ENCODE measurements at regions not wholly inside any gene's neighbourhood (a gene's known extent, or its start where the extent isn't known, plus 50 kb on each side); places are given as distances from the start of the nearest gene placed in this dataset.

GRCh38 chr7:114310345-114311110, 104.1 kb upstream of the FOXP2 start:
- no peaks in the 10 kb centered on the region for H3K36me3 Mint-ChIP-seq (ENCODE audit: insufficient read depth, unreplicated experiment)
- H3K4me3 Mint-ChIP-seq (ENCODE audit: unreplicated experiment): no peak overlapping the region
- Histone ChIP-seq H3K4me3 (ENCODE audit: low read depth, low read length) (no peak overlapping the region), H3K9me3 (no peaks in the 10 kb centered on the region), H3K36me3 (ENCODE audit: control insufficient read depth, insufficient read depth, low read length) (no peaks in the 10 kb centered on the region), H3K27me3 (replicated peaks; ENCODE audit: control insufficient read depth, insufficient read depth, low read length) (no peaks in the 10 kb centered on the region), H3K4me1 (no peaks in the 10 kb centered on the region)
- no peak for TF ChIP-seq CTCF (IDR thresholded peaks at IDR 0.05; ENCODE audit: insufficient read depth in 1 of 2, low read depth in 1 of 2, low read length in 1 of 2, severe bottlenecking in 1 of 2, unreplicated experiment in 1 of 2)
- H3K9me3 Mint-ChIP-seq (ENCODE audit: unreplicated experiment): no peaks in the 10 kb centered on the region
- no peak overlapping the region for H3K27ac Mint-ChIP-seq (ENCODE audit: unreplicated experiment)
- POLR2A ChIA-PET: no interaction called here
- H3K27me3 Mint-ChIP-seq (ENCODE audit: insufficient read depth, unreplicated experiment): no peaks in the 10 kb centered on the region
- H3K4me1 Mint-ChIP-seq (ENCODE audit: low read depth, unreplicated experiment): no peaks in the 10 kb centered on the region
- intact Hi-C loops (cut with micrococcal nuclease; ENCODE audit: unreplicated experiment): no loop called here
- CTCF ChIA-PET: interaction anchor here (0.6 to 1.1 kb wide), 3 partner anchors 10 to 1552 kb away, joined by 3 to 5 read pairs (median 4); no protein-coding TSS in a partner anchor
- no TSS peak for BruUV-seq (replicated peaks)
- DNase-seq: no peak

- intact Hi-C loops (cut with micrococcal nuclease; ENCODE audit: unreplicated experiment): no loop called here
- no peaks in the 10 kb centered on the region for H3K4me1 ChIP-seq
- no peaks in the 10 kb centered on the region for H3K27me3 Mint-ChIP-seq (ENCODE audit: insufficient read depth, unreplicated experiment)
- H3K27me3 ChIP-seq (replicated peaks; ENCODE audit: control insufficient read depth, insufficient read depth, low read length): no peaks in the 10 kb centered on the region
- H3K9me3 ChIP-seq: no peaks in the 10 kb centered on the region
- no peak overlapping the region for H3K27ac Mint-ChIP-seq (ENCODE audit: unreplicated experiment)
- BruUV-seq (replicated peaks): no TSS peak
- no peak overlapping the region for H3K4me3 ChIP-seq (ENCODE audit: low read depth, low read length)
- H3K4me1 Mint-ChIP-seq (ENCODE audit: low read depth, unreplicated experiment): no peaks in the 10 kb centered on the region
- no peaks in the 10 kb centered on the region for H3K9me3 Mint-ChIP-seq (ENCODE audit: unreplicated experiment)
- ChIA-PET POLR2A (no interaction called here), CTCF (interaction anchor here (0.7 to 1.1 kb wide), 2 partner anchors 10 to 230 kb away, joined by 4 to 5 read pairs; no protein-coding TSS in a partner anchor)
- H3K36me3 ChIP-seq (ENCODE audit: control insufficient read depth, insufficient read depth, low read length): no peaks in the 10 kb centered on the region
- DNase-seq: no peak
- H3K4me3 Mint-ChIP-seq (ENCODE audit: unreplicated experiment): no peak overlapping the region
- TF ChIP-seq CTCF (IDR thresholded peaks at IDR 0.05; ENCODE audit: insufficient read depth in 1 of 2, low read depth in 1 of 2, low read length in 1 of 2, severe bottlenecking in 1 of 2, unreplicated experiment in 1 of 2): no peak
- H3K36me3 Mint-ChIP-seq (ENCODE audit: insufficient read depth, unreplicated experiment): no peaks in the 10 kb centered on the region
These were observed 104.9 kb upstream of the FOXP2 start for GRCh38 chr7:114309729-114310128.

- TF ChIP-seq CTCF (IDR thresholded peaks at IDR 0.05; ENCODE audit: insufficient read depth in 1 of 2, low read depth in 1 of 2, low read length in 1 of 2, severe bottlenecking in 1 of 2, unreplicated experiment in 1 of 2): no peak
- no peaks in the 10 kb centered on the region for H3K36me3 ChIP-seq (ENCODE audit: control insufficient read depth, insufficient read depth, low read length)
- no peak for DNase-seq
- H3K27ac Mint-ChIP-seq (ENCODE audit: unreplicated experiment): no peak overlapping the region
- ChIA-PET POLR2A (no interaction called here), CTCF (no interaction called here)
- no peak overlapping the region for H3K4me3 ChIP-seq (ENCODE audit: low read depth, low read length)
- H3K9me3 ChIP-seq: no peaks in the 10 kb centered on the region
- intact Hi-C loops (cut with micrococcal nuclease; ENCODE audit: unreplicated experiment): no loop called here
- H3K36me3 Mint-ChIP-seq (ENCODE audit: insufficient read depth, unreplicated experiment): no peaks in the 10 kb centered on the region
- no peaks in the 10 kb centered on the region for H3K27me3 ChIP-seq (replicated peaks; ENCODE audit: control insufficient read depth, insufficient read depth, low read length)
- no peaks in the 10 kb centered on the region for H3K4me1 ChIP-seq
- H3K4me1 Mint-ChIP-seq (ENCODE audit: low read depth, unreplicated experiment): no peaks in the 10 kb centered on the region
- BruUV-seq (replicated peaks): no TSS peak
- no peaks in the 10 kb centered on the region for H3K9me3 Mint-ChIP-seq (ENCODE audit: unreplicated experiment)
- H3K4me3 Mint-ChIP-seq (ENCODE audit: unreplicated experiment): no peak overlapping the region
- H3K27me3 Mint-ChIP-seq (ENCODE audit: insufficient read depth, unreplicated experiment): no peaks in the 10 kb centered on the region
These were observed 111.3 kb upstream of the FOXP2 start for GRCh38 chr7:114303301-114303700.

Data from Caco-2 (cell line).